HG02678 (cell line): ENCODE measurements at regions not wholly inside any gene's neighbourhood (a gene's known extent, or its start where the extent isn't known, plus 50 kb on each side); places are given as distances from the start of the nearest gene placed in this dataset.

Experiments used
- ATAC-seq: cut with Tn5 transposase; IDR thresholded peaks from one replicate; pipeline ENCODE4 v1.9.1; 2021; ENCODE audit warnings: mild to moderate bottlenecking, moderate library complexity; ENCODE audit not compliant: unreplicated experiment

DNA sequence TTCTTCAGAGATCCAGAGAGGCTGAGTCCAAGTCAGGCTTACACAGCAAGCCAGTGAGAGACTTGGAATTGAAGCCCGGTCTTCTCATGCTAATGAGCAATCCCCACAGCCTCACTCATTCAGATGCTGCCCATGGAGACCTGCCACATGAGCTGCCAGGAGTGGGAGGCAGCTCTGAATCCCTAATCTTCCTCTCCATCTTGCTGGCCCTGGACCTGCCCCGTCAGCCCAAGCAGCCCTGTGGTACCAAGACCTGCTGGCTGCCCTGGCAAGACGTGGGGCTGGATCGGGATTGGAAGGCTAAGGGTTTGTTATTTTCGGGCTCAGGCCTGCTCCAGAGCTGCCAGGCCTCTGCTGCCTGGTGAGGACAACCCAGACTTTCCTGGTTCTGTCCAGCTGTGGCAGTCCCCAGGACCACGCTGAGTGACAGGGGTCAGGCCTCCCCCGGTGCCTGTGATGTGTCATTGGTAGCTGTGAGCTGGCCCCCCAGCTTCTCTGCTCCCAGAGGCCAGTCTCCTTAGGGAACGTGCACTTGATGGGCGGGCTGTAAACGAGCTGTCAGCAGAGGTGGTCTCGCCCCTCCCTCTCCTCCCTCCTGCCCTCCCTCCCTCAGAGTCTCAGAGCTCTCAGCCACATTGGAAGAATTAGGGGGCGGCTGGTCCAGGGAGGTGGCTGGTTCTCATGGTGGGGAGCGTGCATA is 135.0 kb downstream of the FOXD2 start:
- ATAC-seq, result no peak

DNA sequence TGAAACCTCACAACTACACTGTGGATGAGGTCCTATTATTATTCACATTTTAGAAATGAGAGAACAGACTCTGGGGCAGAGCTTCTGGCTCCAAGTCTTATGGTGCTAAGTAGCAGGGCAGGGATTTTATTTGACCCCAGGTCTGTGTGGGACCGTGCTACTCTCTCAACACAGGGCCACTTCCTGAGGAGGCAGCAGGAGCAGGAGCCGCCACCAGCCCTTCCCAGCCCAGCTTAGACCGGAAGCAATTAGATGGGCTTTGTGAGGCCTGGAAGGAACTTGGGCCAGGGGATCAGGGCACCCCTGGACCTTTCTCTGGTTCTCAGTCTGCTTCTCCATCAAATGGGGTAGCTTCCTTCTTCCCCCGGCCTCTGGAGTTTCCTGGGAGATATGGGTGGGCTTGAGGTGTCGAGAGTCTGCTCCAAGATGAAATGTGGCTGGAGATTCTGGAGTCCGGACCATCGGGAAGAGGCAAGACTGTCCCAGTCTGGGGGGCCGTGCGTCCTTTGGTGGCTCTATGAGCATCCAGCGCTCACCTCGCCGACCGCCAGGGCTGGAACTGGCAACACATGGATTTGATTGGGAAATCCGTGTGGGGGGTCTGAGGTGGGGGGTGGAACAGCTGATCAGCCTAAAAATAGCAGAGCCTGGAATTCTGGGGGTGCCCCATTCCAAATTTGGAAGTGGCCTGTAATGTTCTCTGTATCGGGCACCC is 136.8 kb downstream of the FOXD2 start:
- ATAC-seq, result no peak

DNA sequence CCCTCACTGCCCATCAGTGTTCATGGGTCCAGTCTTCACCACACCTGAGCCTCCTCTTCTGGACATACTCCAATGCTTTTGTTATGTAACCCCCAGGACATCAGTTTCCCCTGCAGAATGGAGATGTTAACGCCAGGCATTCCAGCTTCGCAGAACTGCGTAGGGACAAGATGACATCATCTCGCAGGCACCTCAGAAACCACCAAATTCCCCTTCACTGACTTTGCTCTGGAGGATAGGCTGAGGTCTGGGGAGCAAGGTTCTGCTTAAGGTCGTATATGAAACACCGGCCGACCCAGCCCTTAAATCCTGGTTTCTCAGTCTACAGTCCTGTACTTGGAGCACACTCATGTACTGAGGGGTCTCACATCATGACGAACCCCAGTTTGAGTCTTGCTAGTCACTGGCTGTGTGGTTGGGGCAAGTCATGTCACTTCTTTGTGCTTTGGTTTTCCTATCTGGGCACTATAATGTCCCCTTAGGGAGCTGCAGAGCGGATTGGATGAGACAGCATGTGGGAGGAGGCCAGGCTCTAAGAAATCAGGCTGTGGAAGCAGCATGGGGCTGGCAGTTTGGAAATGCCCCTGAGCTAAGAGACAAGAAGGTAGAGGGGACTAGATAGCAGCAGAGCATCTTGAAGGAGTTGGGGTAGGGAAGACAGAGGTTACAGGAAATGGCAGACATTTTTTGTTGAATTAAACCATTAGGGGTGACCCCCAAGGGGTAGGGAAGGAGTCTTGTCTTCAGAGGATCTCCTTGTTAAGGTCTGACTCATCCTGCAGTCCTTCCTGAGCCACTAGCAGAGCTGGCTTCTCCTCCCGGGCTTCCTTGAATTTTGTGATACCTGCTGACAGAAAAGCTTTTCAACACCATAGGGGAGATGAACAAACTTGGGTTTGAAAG is 138.3 kb downstream of the FOXD2 start:
- ATAC-seq, result no peak

DNA sequence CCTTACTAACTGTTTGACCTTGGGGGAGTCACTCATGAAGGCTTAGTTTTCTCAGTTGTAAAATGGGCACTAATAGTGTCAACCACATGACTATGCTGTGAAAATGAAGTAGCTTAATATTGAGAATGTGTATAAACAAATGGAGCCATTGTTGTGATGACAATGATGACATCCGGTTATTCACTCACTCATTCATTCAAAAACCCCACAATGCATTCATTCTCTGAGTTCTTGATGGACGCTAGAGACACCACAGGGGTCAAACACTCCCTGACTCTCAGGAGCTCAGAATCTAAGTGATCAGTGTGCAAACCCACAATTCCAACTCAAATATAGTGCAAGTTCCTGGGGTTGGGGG is 138.9 kb downstream of the FOXD2 start:
- no peak for ATAC-seq

DNA sequence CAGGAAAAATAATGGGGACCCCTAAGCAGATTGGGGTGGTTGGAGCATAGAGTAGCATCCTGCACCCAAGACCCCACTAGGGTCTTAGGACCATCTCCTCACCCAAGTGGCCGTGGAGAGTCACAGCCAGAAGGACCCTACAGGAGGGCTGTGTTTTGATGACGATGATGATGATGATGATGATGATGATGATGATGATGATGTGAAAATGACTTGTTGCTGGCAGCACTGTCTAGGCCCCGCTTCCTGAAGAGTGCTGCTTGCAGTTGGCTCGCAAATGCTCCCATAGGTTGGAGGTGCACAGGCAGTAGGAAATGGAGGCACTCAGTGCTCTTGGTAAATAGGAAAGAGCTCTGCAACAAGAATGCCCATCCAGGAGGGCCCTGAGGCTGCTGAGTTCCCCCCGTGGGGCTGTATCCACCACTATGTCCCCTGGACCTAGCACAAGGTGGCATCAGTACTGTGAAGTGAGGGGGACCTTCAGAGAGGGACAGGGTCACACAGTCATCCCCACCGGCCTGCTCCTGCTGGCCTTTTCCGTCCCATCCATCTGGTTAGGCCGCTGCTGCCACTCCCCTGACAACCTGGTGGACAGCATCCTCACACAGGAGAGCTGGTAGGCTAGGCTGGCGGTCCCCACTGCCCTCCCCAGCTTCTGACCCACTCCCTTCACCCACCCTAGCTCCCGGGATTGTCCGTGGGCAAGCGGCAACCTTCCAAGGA is 139.6 kb downstream of the FOXD2 start:
- ATAC-seq, result no peak

DNA sequence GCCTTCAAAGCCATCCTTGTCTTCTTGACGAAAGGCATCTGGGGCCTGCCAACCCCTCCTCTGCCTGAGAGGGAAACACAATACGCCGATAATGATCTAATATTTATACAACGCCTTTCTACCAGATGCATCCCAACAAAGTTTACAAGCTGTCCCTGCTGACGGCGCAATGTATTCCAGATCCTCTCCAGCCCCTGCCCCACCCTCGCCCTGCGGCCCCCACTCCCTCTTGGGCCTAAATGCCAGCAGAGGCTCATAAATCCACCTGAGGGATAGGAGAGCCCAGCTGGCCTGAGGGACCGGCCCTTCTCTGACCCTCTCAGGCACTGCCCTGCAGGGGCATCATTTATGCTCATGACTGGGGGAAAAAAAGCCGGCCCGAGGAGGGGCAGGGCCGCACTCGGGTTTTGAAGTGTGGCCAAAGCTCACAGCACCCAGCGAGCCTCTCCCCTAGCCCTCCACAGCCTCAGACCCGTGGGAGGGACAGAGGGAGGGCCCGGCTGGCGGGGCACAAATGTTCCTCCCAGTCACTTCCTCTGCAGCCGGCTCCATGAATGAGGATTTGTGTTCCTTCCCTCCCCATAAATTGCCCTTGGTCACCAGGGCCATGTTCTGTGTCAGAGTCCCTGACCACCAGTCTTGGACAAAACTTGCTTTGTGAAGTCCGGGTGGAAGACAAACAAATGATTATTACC is 140.3 kb downstream of the FOXD2 start:
- ATAC-seq, result no peak

DNA sequence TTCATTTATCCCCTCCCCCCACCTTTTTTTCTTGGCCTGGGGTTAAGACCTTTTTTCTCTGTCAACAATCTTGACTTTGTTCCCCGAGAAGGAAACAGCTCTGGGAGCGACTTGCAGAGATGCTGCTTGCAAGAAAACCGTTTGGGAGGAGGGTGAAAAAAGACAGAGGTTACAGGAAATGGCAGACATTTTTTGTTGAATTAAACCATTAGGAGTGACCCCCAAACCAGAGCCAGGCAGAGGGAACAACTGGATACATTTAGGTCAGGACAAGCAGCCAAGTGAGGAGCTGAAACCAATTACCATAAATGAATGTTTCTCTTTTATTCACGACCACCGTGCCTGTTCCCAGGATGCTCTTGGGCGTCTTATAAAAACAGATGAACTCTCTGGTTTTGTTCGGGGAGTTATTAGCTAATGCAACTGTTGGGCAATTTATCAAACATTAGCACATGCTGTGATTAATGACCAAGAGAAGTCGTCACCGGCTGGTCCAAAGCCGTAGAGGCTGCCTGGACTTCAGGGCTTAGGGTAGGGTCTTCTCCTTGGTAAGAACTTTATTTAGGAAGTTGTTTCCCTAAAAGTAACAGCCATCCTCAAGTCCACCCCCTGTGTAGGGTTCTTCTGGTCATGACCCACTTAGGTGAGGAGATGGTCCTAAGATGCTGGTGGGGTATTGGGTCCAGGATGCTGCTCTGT is 141.0 kb downstream of the FOXD2 start:
- ATAC-seq, result no peak

DNA sequence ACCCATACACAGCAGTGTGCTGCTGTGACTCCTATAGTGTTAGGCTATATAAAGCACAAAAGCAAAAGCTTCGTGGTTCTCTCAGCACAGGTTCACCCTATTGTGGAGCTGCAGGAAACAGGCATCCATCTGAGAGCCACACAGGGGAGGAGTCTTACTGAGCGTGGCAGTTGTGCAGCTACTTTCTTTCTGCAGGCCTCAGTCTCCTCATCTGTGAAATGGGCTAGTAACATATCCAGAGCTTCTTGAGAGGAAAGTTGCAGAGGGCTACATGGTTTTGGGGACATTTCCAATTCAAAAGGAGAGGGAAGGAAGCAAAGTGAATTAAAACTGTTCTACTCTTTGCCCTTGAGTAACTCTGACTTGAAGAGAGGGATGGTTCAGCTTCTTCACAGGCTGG is 142.0 kb downstream of the FOXD2 start:
- no peak for ATAC-seq

DNA sequence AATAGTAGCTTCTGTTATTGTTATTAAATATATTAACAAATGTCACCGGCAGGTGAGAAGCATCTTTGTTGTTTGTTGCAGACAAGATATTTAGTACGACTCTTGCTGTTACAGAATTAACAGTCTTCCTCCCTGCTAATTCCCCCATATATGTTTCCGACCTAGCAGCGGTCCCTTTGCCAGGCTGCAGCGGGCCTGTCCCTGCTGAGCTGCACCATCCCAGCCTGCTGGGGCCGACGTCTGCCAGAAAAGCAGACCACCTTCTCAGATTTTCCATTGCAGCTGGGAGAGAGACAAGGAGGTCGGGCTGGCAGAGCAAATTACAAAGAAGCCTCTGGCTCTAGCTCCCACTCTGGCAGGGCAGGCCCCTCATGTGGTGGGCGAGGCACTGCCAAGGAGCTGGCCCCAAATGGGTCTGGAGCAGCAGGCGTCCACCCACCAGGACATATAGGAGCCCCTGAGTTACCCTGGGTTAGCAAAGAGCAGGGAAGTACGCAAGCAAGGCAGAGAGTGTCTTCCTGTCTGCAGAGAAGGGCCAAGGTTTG is 142.7 kb downstream of the FOXD2 start:
- no peak for ATAC-seq

DNA sequence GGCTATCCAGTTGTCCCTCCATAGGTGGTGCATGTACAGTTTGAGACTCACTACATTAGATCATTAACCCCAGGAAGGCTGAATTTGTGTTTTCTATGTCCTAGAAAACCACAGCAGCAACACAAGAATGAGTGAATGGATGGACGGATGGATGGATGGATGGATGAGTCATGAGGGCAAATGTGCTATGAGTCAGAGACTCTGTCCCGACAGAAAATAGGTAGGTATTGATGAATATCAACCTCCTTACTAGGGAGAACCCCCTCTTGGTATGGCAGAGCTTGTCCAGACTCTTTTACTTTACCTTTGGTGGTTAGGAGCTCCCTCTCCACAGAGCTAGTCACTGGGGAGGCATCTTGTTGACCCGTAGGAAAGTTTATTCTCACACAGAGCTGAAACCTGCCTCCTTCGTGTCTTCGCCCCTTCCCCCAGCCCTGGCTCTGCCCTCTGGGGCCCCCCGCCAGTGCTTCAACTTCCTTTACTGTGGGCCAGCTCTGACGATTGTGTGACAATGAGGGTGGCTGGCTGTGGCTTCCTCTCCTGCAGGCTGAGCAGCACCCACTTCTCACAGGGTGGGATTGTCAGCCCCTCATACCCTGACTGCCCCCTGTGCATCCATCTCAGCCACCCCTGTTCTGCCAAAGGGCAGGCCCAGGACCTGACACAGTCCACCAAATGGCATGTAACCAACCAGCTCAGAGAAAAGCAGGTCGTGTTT is 145.2 kb downstream of the FOXD2 start:
- no peak for ATAC-seq

DNA sequence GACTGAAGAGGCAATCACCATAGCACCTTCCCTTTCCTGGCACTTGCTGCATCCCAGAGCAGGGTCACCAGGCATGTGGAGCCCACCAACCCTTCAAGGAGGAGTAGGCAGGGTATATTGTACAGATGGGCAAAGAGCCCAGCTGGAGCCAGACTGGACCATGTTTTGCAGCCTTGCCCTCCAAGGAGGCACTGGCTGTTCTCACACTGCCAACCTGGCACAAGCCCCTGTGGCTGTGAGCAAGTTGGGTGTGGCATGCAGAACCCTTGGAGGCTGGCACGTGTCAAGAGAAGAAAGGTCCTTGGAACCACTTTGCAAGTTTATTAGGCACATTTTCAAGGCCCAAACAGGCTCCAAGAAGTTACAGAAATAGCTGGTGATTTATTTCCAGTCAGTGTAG is 146.4 kb downstream of the FOXD2 start:
- no peak for ATAC-seq

DNA sequence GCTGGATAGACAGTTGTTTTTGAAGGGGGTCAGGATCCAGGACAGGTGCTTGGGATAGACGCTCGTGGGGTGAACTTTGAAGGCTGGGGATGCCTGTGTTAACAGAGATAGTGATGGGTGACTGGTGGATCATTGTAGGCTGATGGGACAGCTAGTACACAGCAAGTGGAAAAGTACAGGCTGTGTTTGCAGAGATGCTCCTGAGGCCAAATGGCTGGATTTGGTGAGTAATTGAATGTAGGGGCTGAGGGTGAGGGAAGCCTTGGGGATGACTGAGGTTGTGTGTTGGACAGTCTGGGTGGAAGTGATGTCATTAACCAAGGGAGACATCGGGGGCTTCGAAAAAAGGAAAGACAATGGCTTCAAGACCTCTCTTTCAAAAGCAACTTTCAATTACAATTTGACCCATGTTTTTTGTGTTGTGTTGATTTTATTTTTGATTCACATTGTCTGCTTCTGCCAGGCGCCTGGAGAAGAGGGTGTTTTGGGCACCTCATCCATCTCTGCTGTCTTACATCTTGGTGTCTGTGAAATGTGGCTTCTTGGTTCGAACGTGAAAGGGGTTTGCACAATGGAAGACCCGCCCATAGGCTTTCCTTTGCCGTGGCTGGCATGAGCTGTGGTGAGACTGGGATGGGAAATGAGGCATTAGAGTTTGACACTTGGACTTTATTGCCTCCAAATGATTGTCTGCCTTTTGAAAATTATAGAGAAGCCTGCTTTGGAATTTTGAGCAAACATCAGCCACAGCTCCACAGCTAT is 147.5 kb downstream of the FOXD2 start:
- no peak for ATAC-seq

DNA sequence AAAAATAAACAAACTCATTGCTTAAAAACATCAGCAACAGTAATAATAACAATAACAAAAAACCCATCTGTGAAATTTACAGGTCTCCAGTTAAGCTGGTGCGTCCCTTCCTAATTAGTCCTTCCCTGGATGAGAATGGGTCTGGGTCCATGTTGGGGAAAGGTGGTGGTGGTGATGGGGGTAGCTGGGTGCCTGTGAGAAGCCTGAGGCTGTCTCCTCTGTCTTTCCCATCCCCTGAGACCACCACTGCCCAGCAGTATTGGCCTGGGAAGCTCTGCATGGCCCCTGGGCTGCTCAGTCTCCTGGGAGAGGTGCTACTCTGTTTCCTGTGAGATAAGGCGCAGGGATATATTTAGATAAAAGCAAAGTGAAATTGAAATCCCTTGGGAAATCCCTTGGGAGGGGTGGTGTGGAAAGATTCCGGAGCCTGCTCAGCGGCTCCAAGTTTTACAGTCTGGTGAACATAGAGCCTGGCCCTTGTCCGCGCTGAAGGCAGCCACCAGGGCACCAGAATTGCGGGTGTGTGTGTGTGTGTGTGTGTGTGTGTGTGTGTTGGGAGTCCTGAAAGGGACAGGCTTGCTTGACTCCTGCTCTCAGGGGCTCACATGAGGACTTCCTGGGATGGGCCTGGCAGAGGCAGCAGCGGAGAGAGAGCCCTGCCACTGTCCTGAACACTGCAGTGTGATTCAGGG is 150.2 kb downstream of the FOXD2 start:
- ATAC-seq, result no peak

DNA sequence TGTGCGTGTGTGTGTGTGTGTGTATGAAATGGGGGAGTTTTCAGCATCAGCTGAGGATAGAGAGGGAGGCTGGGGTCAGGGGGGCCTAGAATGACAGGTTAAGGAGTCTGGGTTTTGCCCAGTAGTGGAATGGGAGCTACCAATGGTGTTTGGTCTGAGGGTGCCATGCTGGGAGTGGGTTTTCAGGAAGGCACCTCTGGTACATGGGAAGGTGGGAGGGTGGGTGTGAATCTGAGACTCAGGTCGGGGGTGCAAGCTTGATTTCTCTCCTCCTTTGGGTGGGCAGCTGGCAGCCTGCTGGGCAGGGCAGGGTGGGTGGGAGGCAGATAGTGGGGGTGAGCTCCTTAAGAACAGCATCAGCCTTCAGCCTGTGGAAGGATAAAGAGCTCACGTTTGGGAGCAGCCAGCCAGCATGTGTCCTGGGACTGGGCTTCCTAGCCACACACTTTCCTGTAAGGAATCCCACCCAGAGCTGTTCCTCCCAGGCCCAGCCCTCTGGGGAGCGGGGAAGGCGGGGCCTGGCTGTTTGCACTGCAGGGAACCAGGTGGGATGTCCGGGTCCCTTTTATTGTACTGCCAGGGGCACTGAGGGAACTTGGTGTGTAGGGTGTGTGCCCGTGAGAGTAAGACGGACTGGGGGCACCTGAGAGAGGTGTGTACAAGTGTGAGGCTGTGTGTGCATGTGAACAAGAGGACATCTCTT is 152.8 kb downstream of the FOXD2 start:
- no peak for ATAC-seq

DNA sequence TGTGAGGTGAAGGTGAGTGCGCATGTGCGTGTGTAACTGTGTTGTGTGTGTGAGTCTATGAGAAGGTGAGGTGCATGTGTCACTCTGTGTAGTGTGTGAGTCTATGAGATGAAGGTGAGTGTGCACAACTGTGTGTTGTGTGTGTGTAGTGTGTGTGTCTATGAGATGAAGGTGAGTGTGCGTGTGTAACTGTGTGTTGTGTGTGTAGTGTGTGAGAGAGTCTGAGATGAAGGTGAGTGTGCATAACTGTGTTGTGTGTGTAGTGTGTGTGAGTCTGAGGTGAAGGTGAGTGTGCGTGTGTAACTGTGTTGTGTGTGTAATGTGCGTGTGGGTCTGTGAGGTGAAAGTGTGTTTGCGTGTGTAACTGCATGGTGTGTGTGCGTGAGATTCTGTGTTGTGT is 154.0 kb downstream of the FOXD2 start:
- ATAC-seq, result no peak

DNA sequence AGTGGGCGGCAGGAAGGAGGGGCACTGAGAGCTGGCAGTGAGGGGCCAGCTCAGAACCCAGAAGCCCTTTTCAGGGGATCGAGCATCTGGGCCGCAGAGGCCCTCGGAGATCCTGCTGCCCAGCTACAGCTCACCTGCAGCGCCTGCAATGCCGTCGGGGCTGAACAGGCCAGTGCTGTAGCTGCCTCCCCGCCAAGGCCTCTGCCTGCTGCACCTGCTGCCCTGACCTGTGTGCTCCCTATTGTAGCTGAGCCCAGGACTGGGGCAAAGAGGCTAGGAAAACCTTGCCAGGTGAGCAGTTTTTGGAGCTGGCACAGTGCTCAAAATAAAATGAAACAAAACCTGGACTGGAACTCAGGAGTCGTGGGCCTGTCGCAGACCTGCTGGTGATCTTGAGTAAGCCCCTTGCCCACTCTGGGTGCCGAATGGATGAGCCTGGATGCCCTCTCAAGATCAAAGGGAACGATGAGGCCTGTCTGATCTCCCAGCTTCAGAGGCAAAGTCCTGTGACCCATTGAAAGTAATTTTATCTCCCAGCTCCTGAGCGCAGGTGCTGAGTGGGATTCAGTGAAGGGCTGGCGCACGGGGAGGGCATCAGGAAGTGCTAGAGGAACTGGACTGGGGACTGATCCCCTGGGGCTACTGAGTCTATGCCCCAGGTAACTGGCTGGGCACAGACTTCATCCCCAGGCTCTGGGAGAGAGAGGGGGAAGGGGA is 154.6 kb downstream of the FOXD2 start:
- no peak for ATAC-seq
